Pancreas (tissue), 10 donors: ENCODE measurements at regions not wholly inside any gene's neighbourhood (a gene's known extent, or its start where the extent isn't known, plus 50 kb on each side); places are given as distances from the start of the nearest gene placed in this dataset.

ENCODE experiments used
- ATAC-seq, 4 donors: fragments of 200-7000 bp; cut with Tn5 transposase; one replicate each; pipeline versions ENCODE4 v1.8.0 to v1.9.1; 2020; ENCODE audit warnings: mild to moderate bottlenecking in 4 of 4, moderate library complexity in 4 of 4
- DNase-seq, 6 donors: peaks; one replicate each; pipeline ENCODE4 v3.0.0-alpha.2; 2020
- FAIRE-seq: peaks from 2 replicates; lab custom pipeline; 2012; peaks lifted over from hg19 to GRCh38; lab: Jason Lieb, UNC
- H3K27ac ChIP-seq, 4 donors: fragments of 200-600 bp; sonication (generic); 1 replicate in 3 of 4; 2 replicates in 1 of 4; pipeline versions ENCODE4 v1.5.0 to v1.8.0; 2020
- H3K27me3 ChIP-seq, 4 donors: fragments of 200-600 bp; one replicate each; pipeline ENCODE4 v1.8.0; 2021
- H3K36me3 ChIP-seq, 3 donors: fragments of 200-600 bp; sonication (generic) in 1 of 3; one replicate each; pipeline versions ENCODE4 v1.5.0 to v1.8.0; 2020 to 2021
- H3K4me1 ChIP-seq, 3 donors: fragments of 200-600 bp; one replicate each; pipeline ENCODE4 v1.8.0; 2021
- H3K4me3 ChIP-seq, 4 donors: fragments of 200-600 bp; sonication (generic) in 2 of 4; one replicate each; pipeline versions ENCODE4 v1.5.0 to v1.8.0; 2020 to 2021
- H3K9me3 ChIP-seq, 4 donors: fragments of 200-600 bp; one replicate each; pipeline ENCODE4 v1.8.0; 2021
- CTCF ChIP-seq, 4 donors: fragments of 200-600 bp; sonication (generic) in 3 of 4; IDR thresholded peaks; one replicate each; pipeline versions ENCODE4 v1.5.0 to v1.8.0; 2021; ENCODE audit warnings: antibody characterized with exemption in 4 of 4
- WGBS, 2 donors: extraction: QIAGEN DNeasy Blood & Tissue Kit; methylation state at CpG; one replicate each; pipeline ENCODE4 v1.1.7; 2013; 5-methylcytosine and 5-hydroxymethylcytosine counted together
- intact Hi-C, 3 donors: fragments of 100-400 bp; cut with DNase I; formaldehyde crosslinking; loops; one replicate each; pipeline versions ENCODE4 v1.11.1 to v1.14.2; 2022
- donor health status: healthy with polysubstance abuse.
- donor health status: DM: no; HTN: no; CAD: no; lungs with moderate emphysema.
- donor health status: DM: no; HTN: no; CAD: no.
- donor health status: control.
- donor health status: control.
- donor health status: Bipolar disorder and iron deficiency.
- donor health status: DM: yes; HTN: yes; CAD: no.
- donor health status: DM: no; HTN: no; CAD: no.
- donor health status: DM: no; HTN: no; CAD: no.
- donor health status: DM: yes; HTN: yes; CAD: no.

- DNase-seq (no peak), ATAC-seq (no peak), FAIRE-seq (no peak)
- Histone ChIP-seq H3K4me1 (no peaks in the 10 kb centered on the region), H3K36me3 (no peaks in the 10 kb centered on the region), H3K4me3 (no peak overlapping the region), H3K9me3 (no peaks in the 10 kb centered on the region), H3K27me3 (no peaks in the 10 kb centered on the region), H3K27ac (no peak overlapping the region)
- no peak for TF ChIP-seq CTCF (IDR thresholded peaks at IDR 0.05)
- intact Hi-C loops, result loop anchor here in 1 of 3 donors (10.0 kb wide), 1 partner anchor 804 kb away; no protein-coding TSS in a partner anchor
- 83 to 87% methylated on average over 2 of the region's 2 CpGs for WGBS, 2 donors
Measured at GRCh38 chr4:104868958-104869357, 277.7 kb upstream of the TET2 start.

- H3K9me3 ChIP-seq, result no peaks in the 10 kb centered on the region
- peak; percentile 13 for FAIRE-seq
- H3K27me3 ChIP-seq, result no peaks in the 10 kb centered on the region
- H3K4me3 ChIP-seq, result no peak overlapping the region
- WGBS, 2 donors, result 83 to 92% methylated on average over 1 of the region's 1 CpG
- H3K36me3 ChIP-seq, result no peaks in the 10 kb centered on the region
- no peak overlapping the region for H3K27ac ChIP-seq
- intact Hi-C loops, result loop anchor here in 1 of 3 donors (10.0 kb wide), 1 partner anchor 805 kb away; no protein-coding TSS in a partner anchor
- H3K4me1 ChIP-seq, result no peaks in the 10 kb centered on the region
- no peak for ATAC-seq
- TF ChIP-seq CTCF (IDR thresholded peaks at IDR 0.05), result no peak
- DNase-seq, result no peak
Measured at GRCh38 chr4:104869831-104870230, 276.8 kb upstream of the TET2 start.

GRCh38 chr4:104870495-104871233 lies 276.0 kb upstream of the TET2 start:
- intact Hi-C loops, result no loop called here
- Histone ChIP-seq H3K9me3 (no peaks in the 10 kb centered on the region), H3K27ac (no peak overlapping the region), H3K4me3 (no peak overlapping the region), H3K27me3 (no peaks in the 10 kb centered on the region), H3K36me3 (no peaks in the 10 kb centered on the region), H3K4me1 (no peaks in the 10 kb centered on the region)
- no peak for TF ChIP-seq CTCF (IDR thresholded peaks at IDR 0.05)
- FAIRE-seq, result no peak
- no peak for ATAC-seq
- 51 to 53% methylated on average over 2 of the region's 2 CpGs for WGBS, 2 donors
- DNase-seq, result no peak

GRCh38 chr4:104878936-104879335 lies 267.7 kb upstream of the TET2 start:
- no peak for DNase-seq
- Histone ChIP-seq H3K36me3 (no peaks in the 10 kb centered on the region), H3K27ac (no peak overlapping the region), H3K4me3 (no peak overlapping the region), H3K9me3 (no peaks in the 10 kb centered on the region), H3K4me1 (no peaks in the 10 kb centered on the region), H3K27me3 (no peaks in the 10 kb centered on the region)
- ATAC-seq, result no peak
- peak; percentile 51 for FAIRE-seq
- intact Hi-C loops, result no loop called here
- TF ChIP-seq CTCF (IDR thresholded peaks at IDR 0.05), result no peak

GRCh38 chr4:104879367-104879766 lies 267.3 kb upstream of the TET2 start:
- no peak for TF ChIP-seq CTCF (IDR thresholded peaks at IDR 0.05)
- Histone ChIP-seq H3K36me3 (no peaks in the 10 kb centered on the region), H3K4me1 (no peaks in the 10 kb centered on the region), H3K27ac (no peak overlapping the region), H3K9me3 (no peaks in the 10 kb centered on the region), H3K4me3 (no peak overlapping the region), H3K27me3 (no peaks in the 10 kb centered on the region)
- DNase-seq, result no peak
- no peak for ATAC-seq
- no peak for FAIRE-seq
- WGBS, 2 donors, result 55 to 62% methylated on average over 4 of the region's 4 CpGs
- intact Hi-C loops, result no loop called here
